A673 (cell line): ENCODE measurements at regions not wholly inside any gene's neighbourhood (a gene's known extent, or its start where the extent isn't known, plus 50 kb on each side); places are given as distances from the start of the nearest gene placed in this dataset.

Experiments used
- EZH2 ChIP-seq: fragments of 200-600 bp; sonication (generic); IDR thresholded peaks from 2 replicates; pipeline ENCODE4 v1.6.1; 2017; ENCODE audit warnings: borderline replicate concordance, low read depth, mild to moderate bottlenecking, mixed read lengths, antibody characterized with exemption, low read length; ENCODE audit not compliant: poor library complexity, severe bottlenecking
- TF ChIP-seq, protein P1 (sequence below): fragments of 300-800, 200-600 bp; sonication (generic); conservative IDR thresholded peaks from 2 replicates; pipeline ENCODE4 v1.5.1; 2017; ENCODE audit warnings: low read depth, mild to moderate bottlenecking, antibody characterized with exemption, low read length, moderate library complexity, mixed read lengths

DNA sequence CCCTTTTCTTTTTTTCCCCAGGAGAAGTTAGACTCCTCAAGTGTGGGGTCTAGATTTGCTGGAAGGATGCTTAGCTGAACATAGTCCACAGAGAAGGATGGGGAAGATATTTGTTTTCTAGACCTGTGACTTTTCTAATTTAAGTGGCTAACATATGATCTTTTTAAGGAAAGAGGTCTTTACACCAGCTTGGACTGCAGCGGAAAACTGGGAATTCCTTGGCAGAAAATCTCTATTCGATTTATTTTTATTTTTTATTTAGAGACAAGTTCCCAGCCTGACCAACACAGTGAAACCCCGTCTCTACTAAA is 148.4 kb downstream of the MYCN start:
- TF ChIP-seq, protein P1, sequence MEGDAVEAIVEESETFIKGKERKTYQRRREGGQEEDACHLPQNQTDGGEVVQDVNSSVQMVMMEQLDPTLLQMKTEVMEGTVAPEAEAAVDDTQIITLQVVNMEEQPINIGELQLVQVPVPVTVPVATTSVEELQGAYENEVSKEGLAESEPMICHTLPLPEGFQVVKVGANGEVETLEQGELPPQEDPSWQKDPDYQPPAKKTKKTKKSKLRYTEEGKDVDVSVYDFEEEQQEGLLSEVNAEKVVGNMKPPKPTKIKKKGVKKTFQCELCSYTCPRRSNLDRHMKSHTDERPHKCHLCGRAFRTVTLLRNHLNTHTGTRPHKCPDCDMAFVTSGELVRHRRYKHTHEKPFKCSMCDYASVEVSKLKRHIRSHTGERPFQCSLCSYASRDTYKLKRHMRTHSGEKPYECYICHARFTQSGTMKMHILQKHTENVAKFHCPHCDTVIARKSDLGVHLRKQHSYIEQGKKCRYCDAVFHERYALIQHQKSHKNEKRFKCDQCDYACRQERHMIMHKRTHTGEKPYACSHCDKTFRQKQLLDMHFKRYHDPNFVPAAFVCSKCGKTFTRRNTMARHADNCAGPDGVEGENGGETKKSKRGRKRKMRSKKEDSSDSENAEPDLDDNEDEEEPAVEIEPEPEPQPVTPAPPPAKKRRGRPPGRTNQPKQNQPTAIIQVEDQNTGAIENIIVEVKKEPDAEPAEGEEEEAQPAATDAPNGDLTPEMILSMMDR = no peak
- TF ChIP-seq EZH2 = no peak
